HG02970 (cell line): ENCODE measurements at regions not wholly inside any gene's neighbourhood (a gene's known extent, or its start where the extent isn't known, plus 50 kb on each side); places are given as distances from the start of the nearest gene placed in this dataset.

ENCODE experiments used
- ATAC-seq: cut with Tn5 transposase; IDR thresholded peaks from one replicate; pipeline ENCODE4 v1.9.1; 2021; ENCODE audit warnings: mild to moderate bottlenecking, moderate library complexity, moderate number of reproducible peaks; ENCODE audit not compliant: unreplicated experiment, low FRiP score

GRCh38 chr4:157803845-157804521, 368.8 kb downstream of the GASK1B start:
- no peak for ATAC-seq

GRCh38 chr4:157803421-157803820, 369.4 kb downstream of the GASK1B start:
- no peak for ATAC-seq

- ATAC-seq: no peak
These were observed 377.3 kb downstream of the GASK1B start for GRCh38 chr4:157795495-157795894.

- ATAC-seq: no peak
These were observed 380.1 kb downstream of the GASK1B start for GRCh38 chr4:157792716-157793115.

GRCh38 chr4:157791236-157791635, 381.6 kb downstream of the GASK1B start:
- ATAC-seq: no peak

- ATAC-seq: no peak
These were observed 385.2 kb downstream of the GASK1B start for GRCh38 chr4:157787618-157788017.

- no peak for ATAC-seq
These were observed 391.5 kb downstream of the GASK1B start for GRCh38 chr4:157781361-157781760.

- ATAC-seq: no peak
These were observed 393.7 kb downstream of the GASK1B start for GRCh38 chr4:157779081-157779480.

- ATAC-seq: no peak
These were observed 395.8 kb downstream of the GASK1B start for GRCh38 chr4:157776930-157777528.

GRCh38 chr4:157775971-157776370, 396.9 kb downstream of the GASK1B start:
- ATAC-seq: no peak

GRCh38 chr4:157772907-157773306, 399.9 kb downstream of the GASK1B start:
- ATAC-seq: no peak

GRCh38 chr4:157768419-157768818, 404.4 kb downstream of the GASK1B start:
- no peak for ATAC-seq

- no peak for ATAC-seq
These were observed 409.3 kb downstream of the GASK1B start for GRCh38 chr4:157763490-157763889.

- no peak for ATAC-seq
These were observed 418.4 kb downstream of the GASK1B start for GRCh38 chr4:157754410-157754809.

- no peak for ATAC-seq
These were observed 421.2 kb downstream of the GASK1B start for GRCh38 chr4:157751631-157752030.

- ATAC-seq: no peak
These were observed 431.2 kb downstream of the GASK1B start for GRCh38 chr4:157741642-157742041.

GRCh38 chr4:157739242-157739641, 433.6 kb downstream of the GASK1B start:
- ATAC-seq: no peak

- no peak for ATAC-seq
These were observed 444.6 kb downstream of the GASK1B start for GRCh38 chr4:157728215-157728614.

GRCh38 chr4:157727163-157727562, 445.7 kb downstream of the GASK1B start:
- ATAC-seq: no peak

- no peak for ATAC-seq
These were observed 450.7 kb downstream of the GASK1B start for GRCh38 chr4:157722146-157722545.

GRCh38 chr4:157713342-157713741, 459.5 kb downstream of the GASK1B start:
- no peak for ATAC-seq

- ATAC-seq: no peak
These were observed 466.7 kb downstream of the GASK1B start for GRCh38 chr4:157706155-157706554.
